ENCODE measurements at regions not wholly inside any gene's neighbourhood (a gene's known extent, or its start where the extent isn't known, plus 50 kb on each side); places are given as distances from the start of the nearest gene placed in this dataset.

DNA sequence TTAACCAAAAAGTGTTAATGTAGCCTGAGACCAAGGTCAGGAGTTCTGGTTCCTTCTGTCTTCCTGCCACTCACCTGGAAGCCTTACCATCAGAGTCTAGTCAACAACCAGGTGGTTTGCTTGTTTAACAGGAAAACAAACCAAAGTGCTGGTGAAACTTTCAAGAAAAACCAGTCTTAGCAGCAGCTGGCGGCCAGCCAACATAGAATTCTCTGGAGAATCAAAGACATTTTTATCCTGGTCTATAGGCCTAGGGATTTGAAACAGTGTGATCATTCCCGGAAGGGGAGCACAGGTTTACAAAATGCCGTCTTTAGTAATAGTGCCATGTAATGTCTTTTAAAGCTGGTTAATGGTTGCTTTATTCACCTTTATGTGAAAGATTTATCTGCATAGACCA lies 146.6 kb upstream of the AKIRIN2 start:
- Histone ChIP-seq H3K9me3 (replicated peaks; ENCODE audit: control insufficient read depth, insufficient read depth, low read length) (no peaks in the 10 kb centered on the region), H2AFZ (ENCODE audit: low read depth, low read length) (no peak overlapping the region), H3K9ac (replicated peaks; ENCODE audit: extremely low read depth, insufficient read depth, low read length) (no peak overlapping the region), H3K9me1 (replicated peaks; ENCODE audit: control insufficient read depth, extremely low read depth, insufficient read depth, low read length) (no peaks in the 10 kb centered on the region), H3K79me2 (ENCODE audit: control insufficient read depth, insufficient read depth, low read length) (no peaks in the 10 kb centered on the region), H4K20me1 (replicated peaks; ENCODE audit: control insufficient read depth, extremely low read depth, insufficient read depth, low read length) (no peaks in the 10 kb centered on the region), H3K4me2 (ENCODE audit: insufficient read depth, low read length) (no peak overlapping the region), H3K4me3 (replicated peaks in 1 of 3; ENCODE audit: insufficient read depth in 1 of 3, low read depth in 1 of 3, low read length in 3 of 3) (no peak overlapping the region), H3K27me3 (ENCODE audit: control insufficient read depth in 2 of 2, insufficient read depth in 2 of 2, low read length in 2 of 2) (peaks cover 5 to 13% of the 10 kb centered on the region in 2 experiments), H3K27ac (ENCODE audit: insufficient read depth, low read depth, low read length) (no peak overlapping the region), H3K4me1 (ENCODE audit: control insufficient read depth, extremely low read depth, insufficient read depth, low read length) (no peaks in the 10 kb centered on the region), H3K36me3 (ENCODE audit: control insufficient read depth in 2 of 2, extremely low read depth in 1 of 2, insufficient read depth in 2 of 2, low read length in 2 of 2) (no peaks in the 10 kb centered on the region)
- no TSS peak for BruUV-seq (replicated peaks)
- dilution Hi-C loops (cut with MboI; ENCODE audit: extremely low pct_ligation_motif_present, low sequenced_read_pairs) = no loop called here
- DNase-seq (ENCODE audit: low read depth, low spot score) = peak; percentile 1
- ChIA-PET POLR2A (no interaction called here), CTCF (interaction anchor here (0.9 to 3.0 kb wide), 4 partner anchors 11 to 16 kb away, joined by 3 to 9 read pairs (median 4); no protein-coding TSS in a partner anchor)
- TF ChIP-seq POLR2AphosphoS5 (IDR thresholded peaks at IDR 0.05; ENCODE audit: insufficient read depth, low read depth, low read length) (no peak), JUN (IDR thresholded peaks at IDR 0.05; ENCODE audit: borderline replicate concordance, insufficient read depth, insufficient read length, low read depth) (no peak), MYC (IDR thresholded peaks at IDR 0.05; ENCODE audit: low read depth, low read length) (no peak), POLR2A (IDR thresholded peaks at IDR 0.05; ENCODE audit: low read depth, low read length) (no peak), GATA2 (IDR thresholded peaks at IDR 0.05; ENCODE audit: insufficient read depth, insufficient read length, low read depth, low read length) (no peak), FOS (IDR thresholded peaks at IDR 0.05; ENCODE audit: borderline replicate concordance, insufficient read depth, low read length) (no peak)
- TF ChIP-seq, protein P1, sequence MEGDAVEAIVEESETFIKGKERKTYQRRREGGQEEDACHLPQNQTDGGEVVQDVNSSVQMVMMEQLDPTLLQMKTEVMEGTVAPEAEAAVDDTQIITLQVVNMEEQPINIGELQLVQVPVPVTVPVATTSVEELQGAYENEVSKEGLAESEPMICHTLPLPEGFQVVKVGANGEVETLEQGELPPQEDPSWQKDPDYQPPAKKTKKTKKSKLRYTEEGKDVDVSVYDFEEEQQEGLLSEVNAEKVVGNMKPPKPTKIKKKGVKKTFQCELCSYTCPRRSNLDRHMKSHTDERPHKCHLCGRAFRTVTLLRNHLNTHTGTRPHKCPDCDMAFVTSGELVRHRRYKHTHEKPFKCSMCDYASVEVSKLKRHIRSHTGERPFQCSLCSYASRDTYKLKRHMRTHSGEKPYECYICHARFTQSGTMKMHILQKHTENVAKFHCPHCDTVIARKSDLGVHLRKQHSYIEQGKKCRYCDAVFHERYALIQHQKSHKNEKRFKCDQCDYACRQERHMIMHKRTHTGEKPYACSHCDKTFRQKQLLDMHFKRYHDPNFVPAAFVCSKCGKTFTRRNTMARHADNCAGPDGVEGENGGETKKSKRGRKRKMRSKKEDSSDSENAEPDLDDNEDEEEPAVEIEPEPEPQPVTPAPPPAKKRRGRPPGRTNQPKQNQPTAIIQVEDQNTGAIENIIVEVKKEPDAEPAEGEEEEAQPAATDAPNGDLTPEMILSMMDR (IDR thresholded peaks at IDR 0.05; ENCODE audit: extremely low read depth in 1 of 2, insufficient read depth in 1 of 2, low read depth in 1 of 2, low read length in 2 of 2) = no peak
- TF ChIP-seq, protein P2, sequence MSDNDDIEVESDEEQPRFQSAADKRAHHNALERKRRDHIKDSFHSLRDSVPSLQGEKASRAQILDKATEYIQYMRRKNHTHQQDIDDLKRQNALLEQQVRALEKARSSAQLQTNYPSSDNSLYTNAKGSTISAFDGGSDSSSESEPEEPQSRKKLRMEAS (IDR thresholded peaks at IDR 0.05; ENCODE audit: insufficient read depth, insufficient read length) = no peak
- FAIRE-seq = no peak
- intact Hi-C loops (cut with micrococcal nuclease) = no loop called here
